Endothelial cell of umbilical vein (primary cell): ENCODE measurements at regions not wholly inside any gene's neighbourhood (a gene's known extent, or its start where the extent isn't known, plus 50 kb on each side); places are given as distances from the start of the nearest gene placed in this dataset.

Experiments used
- BruUV-seq: library from RNA; stranded (reverse); fragments of 400-500 nt; replicated peaks from 2 replicates; lab custom pipeline; 2021; lab: Mats Ljungman, UMichigan
- CTCF ChIA-PET: fragments of 300-600, 350-600 bp; sonication (Branson Sonifier 250); formaldehyde crosslinking; loops from one replicate; lab custom pipeline; 2021; ENCODE audit warnings: antibody characterized with exemption, inconsistent platforms; lab: Charles Lee
- POLR2A ChIA-PET: fragments of 300-600, 350-600 bp; sonication (Branson Sonifier 250); formaldehyde crosslinking; loops from one replicate; lab custom pipeline; 2021; ENCODE audit warnings: antibody characterized with exemption, inconsistent platforms; lab: Charles Lee
- DNase-seq: peaks from one replicate; pipeline ENCODE4 v3.0.0-alpha.2; 2011; ENCODE audit warnings: low read depth, low spot score
- FAIRE-seq: peaks from 2 replicates; lab custom pipeline; 2011; peaks lifted over from hg19 to GRCh38; lab: Jason Lieb, UNC
- H2AFZ ChIP-seq: 2 replicates; pipeline ENCODE4 v1.6.0; 2012; ENCODE audit warnings: low read depth, low read length, control low read depth, inconsistent platforms
- H3K27ac ChIP-seq: 2 replicates; pipeline ENCODE4 v1.5.1; 2011; ENCODE audit warnings: low read depth, mild to moderate bottlenecking, control low read depth, low read length, moderate library complexity; ENCODE audit not compliant: insufficient read depth
- H3K27me3 ChIP-seq, 2 experiments: 2 replicates each; pipeline versions ENCODE4 v1.6.0 to v1.6.1; 2011; ENCODE audit warnings: low read length in 2 of 2, mixed read lengths in 1 of 2; ENCODE audit not compliant: control insufficient read depth in 2 of 2, insufficient read depth in 2 of 2
- H3K36me3 ChIP-seq, 2 experiments: 2 replicates in 1 of 2; 3 replicates in 1 of 2; pipeline ENCODE4 v1.5.1; 2011; ENCODE audit warnings: low read length in 2 of 2, mild to moderate bottlenecking in 1 of 2, moderate library complexity in 1 of 2; ENCODE audit not compliant: control insufficient read depth in 2 of 2, insufficient read depth in 2 of 2; ENCODE audit errors: extremely low read depth in 1 of 2
- H3K4me1 ChIP-seq: 3 replicates; pipeline ENCODE4 v1.5.1; 2011; ENCODE audit warnings: mild to moderate bottlenecking, low read length; ENCODE audit not compliant: control insufficient read depth, insufficient read depth; ENCODE audit errors: extremely low read depth
- H3K4me2 ChIP-seq: 2 replicates; pipeline ENCODE4 v1.6.1; 2011; ENCODE audit warnings: low read length, control low read depth, mixed read lengths; ENCODE audit not compliant: insufficient read depth
- H3K4me3 ChIP-seq, 3 experiments: fragments of 200-600 bp in 1 of 3; sonication (generic), shearing (Covaris generic) in 1 of 3; replicated peaks in 1 of 3; 2 replicates each; pipeline ENCODE4 v1.5.1; 2011 to 2016; ENCODE audit warnings: control low read depth in 3 of 3, low read length in 3 of 3, mild to moderate bottlenecking in 2 of 3, inconsistent platforms in 1 of 3, low read depth in 1 of 3, moderate library complexity in 1 of 3; ENCODE audit not compliant: insufficient read depth in 1 of 3
- H3K79me2 ChIP-seq: 2 replicates; pipeline ENCODE4 v1.6.0; 2012; ENCODE audit warnings: low read length, inconsistent platforms; ENCODE audit not compliant: control insufficient read depth, insufficient read depth
- H3K9ac ChIP-seq: replicated peaks from 2 replicates; pipeline ENCODE3; 2011; ENCODE audit warnings: low read length, control low read depth; ENCODE audit not compliant: insufficient read depth; ENCODE audit errors: extremely low read depth
- H3K9me1 ChIP-seq: replicated peaks from 3 replicates; pipeline ENCODE4 v1.6.0; 2011; ENCODE audit warnings: mild to moderate bottlenecking, low read length; ENCODE audit not compliant: control insufficient read depth, insufficient read depth; ENCODE audit errors: extremely low read depth
- H3K9me3 ChIP-seq: replicated peaks from 2 replicates; pipeline ENCODE4 v1.5.1; 2012; ENCODE audit warnings: low read length, inconsistent platforms; ENCODE audit not compliant: control insufficient read depth, insufficient read depth
- H4K20me1 ChIP-seq: replicated peaks from 2 replicates; pipeline ENCODE3; 2011; ENCODE audit warnings: mild to moderate bottlenecking, low read length; ENCODE audit not compliant: control insufficient read depth, insufficient read depth; ENCODE audit errors: extremely low read depth
- EZH2 ChIP-seq: IDR thresholded peaks from 2 replicates; pipeline ENCODE4 v1.6.1; 2012; ENCODE audit warnings: borderline replicate concordance, low read depth, mild to moderate bottlenecking, moderate library complexity, low read length, inconsistent platforms; ENCODE audit not compliant: severe bottlenecking
- FOS ChIP-seq: IDR thresholded peaks from 2 replicates; pipeline ENCODE4 v1.6.1; 2011; ENCODE audit warnings: mild to moderate bottlenecking, low read length, moderate library complexity, borderline replicate concordance; ENCODE audit not compliant: insufficient read depth
- GATA2 ChIP-seq: IDR thresholded peaks from 2 replicates; pipeline ENCODE4 v1.7.0; 2011; ENCODE audit warnings: low read depth, mild to moderate bottlenecking, moderate library complexity, mixed read lengths, low read length; ENCODE audit not compliant: insufficient read length, insufficient read depth
- JUN ChIP-seq: IDR thresholded peaks from 2 replicates; pipeline ENCODE4 v1.6.1; 2011; ENCODE audit warnings: borderline replicate concordance, low read depth; ENCODE audit not compliant: insufficient read length, insufficient read depth
- MAX ChIP-seq: IDR thresholded peaks from 2 replicates; pipeline ENCODE4 v1.6.1; 2011; ENCODE audit not compliant: insufficient read depth, insufficient read length
- MYC ChIP-seq: IDR thresholded peaks from one replicate; pipeline ENCODE4 v1.6.1; 2011; ENCODE audit warnings: mild to moderate bottlenecking, low read depth, low read length
- POLR2A ChIP-seq: IDR thresholded peaks from 2 replicates; pipeline ENCODE4 v1.6.1; 2012; ENCODE audit warnings: low read depth, mild to moderate bottlenecking, control low read depth, low read length
- POLR2AphosphoS5 ChIP-seq: IDR thresholded peaks from 2 replicates; pipeline ENCODE4 v1.6.1; 2012; ENCODE audit warnings: low read depth, mild to moderate bottlenecking, control low read depth, low read length, moderate library complexity; ENCODE audit not compliant: insufficient read depth
- dilution Hi-C: fragments of 300-500 bp; cut with MboI; formaldehyde crosslinking; loops from one replicate; pipeline ENCODE4 v1.15.0; 2019; ENCODE audit warnings: low sequenced_read_pairs; ENCODE audit not compliant: extremely low pct_ligation_motif_present
- intact Hi-C: fragments of 100-400 bp; cut with micrococcal nuclease; formaldehyde crosslinking; loops from one replicate; pipeline ENCODE4 v1.10.0; 2022
- TF ChIP-seq, protein P1 (sequence below), 2 donors: IDR thresholded peaks; 1 replicate in 1 of 2; 2 replicates in 1 of 2; pipeline ENCODE4 v1.5.1; 2011; ENCODE audit warnings: low read length in 2 of 2, mild to moderate bottlenecking in 2 of 2, moderate library complexity in 2 of 2, control low read depth in 1 of 2, inconsistent platforms in 1 of 2, low read depth in 1 of 2; ENCODE audit not compliant: insufficient read depth in 1 of 2; ENCODE audit errors: extremely low read depth in 1 of 2

- TF ChIP-seq FOS: no peak
- TF ChIP-seq EZH2: no peak
- TF ChIP-seq POLR2A: no peak
- no peak for TF ChIP-seq POLR2AphosphoS5
- TF ChIP-seq MAX: no peak
- no peak for TF ChIP-seq JUN
- TF ChIP-seq GATA2: no peak
- TF ChIP-seq, protein P1, sequence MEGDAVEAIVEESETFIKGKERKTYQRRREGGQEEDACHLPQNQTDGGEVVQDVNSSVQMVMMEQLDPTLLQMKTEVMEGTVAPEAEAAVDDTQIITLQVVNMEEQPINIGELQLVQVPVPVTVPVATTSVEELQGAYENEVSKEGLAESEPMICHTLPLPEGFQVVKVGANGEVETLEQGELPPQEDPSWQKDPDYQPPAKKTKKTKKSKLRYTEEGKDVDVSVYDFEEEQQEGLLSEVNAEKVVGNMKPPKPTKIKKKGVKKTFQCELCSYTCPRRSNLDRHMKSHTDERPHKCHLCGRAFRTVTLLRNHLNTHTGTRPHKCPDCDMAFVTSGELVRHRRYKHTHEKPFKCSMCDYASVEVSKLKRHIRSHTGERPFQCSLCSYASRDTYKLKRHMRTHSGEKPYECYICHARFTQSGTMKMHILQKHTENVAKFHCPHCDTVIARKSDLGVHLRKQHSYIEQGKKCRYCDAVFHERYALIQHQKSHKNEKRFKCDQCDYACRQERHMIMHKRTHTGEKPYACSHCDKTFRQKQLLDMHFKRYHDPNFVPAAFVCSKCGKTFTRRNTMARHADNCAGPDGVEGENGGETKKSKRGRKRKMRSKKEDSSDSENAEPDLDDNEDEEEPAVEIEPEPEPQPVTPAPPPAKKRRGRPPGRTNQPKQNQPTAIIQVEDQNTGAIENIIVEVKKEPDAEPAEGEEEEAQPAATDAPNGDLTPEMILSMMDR (IDR thresholded peaks at IDR 0.05; ENCODE audit: extremely low read depth in 1 of 2, insufficient read depth in 1 of 2, low read depth in 1 of 2, low read length in 2 of 2): no peak
- TF ChIP-seq MYC: no peak
- BruUV-seq: no TSS peak
- DNase-seq (no peak), FAIRE-seq (no peak)
- dilution Hi-C loops: no loop called here
- Histone ChIP-seq H3K4me3 (no peak overlapping the region), H3K79me2 (no peaks in the 10 kb centered on the region), H3K9me1 (no peaks in the 10 kb centered on the region), H3K4me2 (no peak overlapping the region), H3K4me1 (no peaks in the 10 kb centered on the region), H3K27me3 (no peaks in the 10 kb centered on the region), H3K36me3 (no peaks in the 10 kb centered on the region), H2AFZ (no peak overlapping the region), H4K20me1 (no peaks in the 10 kb centered on the region), H3K9ac (no peak overlapping the region), H3K9me3 (peaks cover 6% of the 10 kb centered on the region), H3K27ac (no peak overlapping the region)
- intact Hi-C loops: no loop called here
- ChIA-PET CTCF (no interaction called here), POLR2A (no interaction called here)
These were observed 503.0 kb upstream of the MYT1L start for GRCh38 chr2:2834105-2834504.
